ENCODE measurements at regions not wholly inside any gene's neighbourhood (a gene's known extent, or its start where the extent isn't known, plus 50 kb on each side); places are given as distances from the start of the nearest gene placed in this dataset.

- no peak for DNase-seq
These were observed 152.1 kb downstream of the PTGER3 start for GRCh38 chr1:70895531-70895930.

GRCh38 chr1:70896224-70896623, 151.4 kb downstream of the PTGER3 start:
- no peak for DNase-seq

GRCh38 chr1:70897273-70897672, 150.3 kb downstream of the PTGER3 start:
- no peak for DNase-seq

GRCh38 chr1:70899735-70900134, 147.9 kb downstream of the PTGER3 start:
- DNase-seq: no peak

GRCh38 chr1:70902211-70902610, 145.4 kb downstream of the PTGER3 start:
- DNase-seq: no peak

- no peak for DNase-seq
These were observed 140.8 kb downstream of the PTGER3 start for GRCh38 chr1:70906800-70907199.

GRCh38 chr1:70907563-70908310, 139.9 kb downstream of the PTGER3 start:
- no peak for DNase-seq

GRCh38 chr1:70909262-70909822, 138.3 kb downstream of the PTGER3 start:
- no peak for DNase-seq

GRCh38 chr1:70910013-70910412, 137.6 kb downstream of the PTGER3 start:
- no peak for DNase-seq

GRCh38 chr1:70911861-70912260, 135.8 kb downstream of the PTGER3 start:
- DNase-seq: no peak

- no peak for DNase-seq
These were observed 133.4 kb downstream of the PTGER3 start for GRCh38 chr1:70914224-70914623.

- DNase-seq: no peak
These were observed 132.2 kb downstream of the PTGER3 start for GRCh38 chr1:70915258-70916033.

- DNase-seq: no peak
These were observed 131.6 kb downstream of the PTGER3 start for GRCh38 chr1:70916034-70916427.

- DNase-seq: no peak
These were observed 127.8 kb downstream of the PTGER3 start for GRCh38 chr1:70919706-70920323.
